Lung (tissue), 11 donors: ENCODE measurements at regions not wholly inside any gene's neighbourhood (a gene's known extent, or its start where the extent isn't known, plus 50 kb on each side); places are given as distances from the start of the nearest gene placed in this dataset.

Experiments
- ATAC-seq: fragments of 200-7000 bp; cut with Tn5 transposase; one replicate; pipeline ENCODE4 v1.9.1; 2020; ENCODE audit warnings: moderate number of reproducible peaks; ENCODE audit not compliant: insufficient read depth, low FRiP score
- DNase-seq, 3 donors: peaks; one replicate each; pipeline ENCODE4 v3.0.0-alpha.2; 2013 to 2017
- H3K27ac ChIP-seq, 2 donors: one replicate each; pipeline ENCODE4 v1.5.1; 2013; ENCODE audit warnings: mild to moderate bottlenecking in 2 of 2, moderate library complexity in 2 of 2, control low read depth in 1 of 2, inconsistent platforms in 1 of 2, low read depth in 1 of 2, low read length in 1 of 2
- H3K27me3 ChIP-seq, 3 donors: one replicate each; pipeline ENCODE4 v1.5.1; 2013; ENCODE audit warnings: low read length in 2 of 3; ENCODE audit not compliant: control insufficient read depth in 3 of 3, insufficient read depth in 3 of 3
- H3K36me3 ChIP-seq, 4 donors: one replicate each; pipeline ENCODE4 v1.5.1; 2013; ENCODE audit warnings: low read length in 4 of 4, mild to moderate bottlenecking in 1 of 4, moderate library complexity in 1 of 4; ENCODE audit not compliant: control insufficient read depth in 4 of 4, insufficient read depth in 4 of 4
- H3K4me1 ChIP-seq, 5 donors: one replicate each; pipeline ENCODE4 v1.5.1; 2013; ENCODE audit warnings: low read length in 5 of 5, mild to moderate bottlenecking in 2 of 5, moderate library complexity in 1 of 5; ENCODE audit not compliant: control insufficient read depth in 5 of 5, insufficient read depth in 5 of 5
- H3K4me3 ChIP-seq: one replicate; pipeline ENCODE4 v1.5.1; 2013; ENCODE audit warnings: mild to moderate bottlenecking, control low read depth, moderate library complexity
- H3K9ac ChIP-seq, 2 donors: one replicate each; pipeline ENCODE4 v1.5.1; 2013; ENCODE audit warnings: low read length in 2 of 2, control low read depth in 1 of 2; ENCODE audit not compliant: insufficient read depth in 1 of 2
- H3K9me3 ChIP-seq, 4 donors: one replicate each; pipeline ENCODE4 v1.5.1; 2013; ENCODE audit warnings: low read length in 3 of 4, mild to moderate bottlenecking in 1 of 4, moderate library complexity in 1 of 4; ENCODE audit not compliant: control insufficient read depth in 4 of 4, insufficient read depth in 3 of 4
- WGBS, 2 donors: extraction: QIAGEN DNeasy Blood & Tissue Kit; methylation state at CpG; one replicate each; pipeline ENCODE4 v1.1.7; 2013; 5-methylcytosine and 5-hydroxymethylcytosine counted together
- TF ChIP-seq, protein P1 (sequence below): IDR thresholded peaks from 2 replicates; pipeline ENCODE4 v1.5.1; 2012; ENCODE audit warnings: mild to moderate bottlenecking; ENCODE audit errors: control extremely low read depth, extremely low read depth
- donor health status: control.
- donor health status: control.
- donor health status: Bipolar disorder and iron deficiency.
- donor health status: healthy.
- donor health status: DM: yes; HTN: yes; CAD: no.

DNA sequence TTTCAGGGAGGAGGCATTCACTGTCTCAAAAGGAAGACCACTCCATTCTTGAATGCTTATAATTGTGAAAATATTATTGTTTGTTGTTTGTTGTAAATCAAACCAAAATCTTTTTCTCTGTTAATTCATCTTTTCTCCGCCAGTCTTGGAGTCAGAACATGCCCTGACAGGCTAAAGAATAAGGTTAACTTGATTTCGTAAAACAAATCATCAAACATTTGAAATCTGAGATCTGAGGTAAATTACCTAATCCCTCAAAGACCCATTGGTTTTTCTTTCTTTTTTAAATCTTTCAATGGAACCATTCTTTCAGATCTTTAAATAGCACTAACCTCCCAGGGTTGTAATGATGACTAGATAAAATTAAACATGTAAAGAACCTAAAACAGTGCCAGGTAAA, 430.1 kb upstream of the PTBP2 start:
- Histone ChIP-seq H3K4me3 (no peak overlapping the region), H3K4me1 (no peaks in the 10 kb centered on the region), H3K27ac (no peak overlapping the region), H3K9ac (no peak overlapping the region), H3K36me3 (no peaks in the 10 kb centered on the region), H3K9me3 (peaks cover 0 to 7% (median 3%) of the 10 kb centered on the region in 4 donors), H3K27me3 (no peaks in the 10 kb centered on the region)
- 79 to 81% methylated on average over 2 of the region's 2 CpGs for WGBS, 2 donors
- TF ChIP-seq, protein P1, sequence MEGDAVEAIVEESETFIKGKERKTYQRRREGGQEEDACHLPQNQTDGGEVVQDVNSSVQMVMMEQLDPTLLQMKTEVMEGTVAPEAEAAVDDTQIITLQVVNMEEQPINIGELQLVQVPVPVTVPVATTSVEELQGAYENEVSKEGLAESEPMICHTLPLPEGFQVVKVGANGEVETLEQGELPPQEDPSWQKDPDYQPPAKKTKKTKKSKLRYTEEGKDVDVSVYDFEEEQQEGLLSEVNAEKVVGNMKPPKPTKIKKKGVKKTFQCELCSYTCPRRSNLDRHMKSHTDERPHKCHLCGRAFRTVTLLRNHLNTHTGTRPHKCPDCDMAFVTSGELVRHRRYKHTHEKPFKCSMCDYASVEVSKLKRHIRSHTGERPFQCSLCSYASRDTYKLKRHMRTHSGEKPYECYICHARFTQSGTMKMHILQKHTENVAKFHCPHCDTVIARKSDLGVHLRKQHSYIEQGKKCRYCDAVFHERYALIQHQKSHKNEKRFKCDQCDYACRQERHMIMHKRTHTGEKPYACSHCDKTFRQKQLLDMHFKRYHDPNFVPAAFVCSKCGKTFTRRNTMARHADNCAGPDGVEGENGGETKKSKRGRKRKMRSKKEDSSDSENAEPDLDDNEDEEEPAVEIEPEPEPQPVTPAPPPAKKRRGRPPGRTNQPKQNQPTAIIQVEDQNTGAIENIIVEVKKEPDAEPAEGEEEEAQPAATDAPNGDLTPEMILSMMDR, result no peak
- DNase-seq, result no peak
- ATAC-seq, result no peak

DNA sequence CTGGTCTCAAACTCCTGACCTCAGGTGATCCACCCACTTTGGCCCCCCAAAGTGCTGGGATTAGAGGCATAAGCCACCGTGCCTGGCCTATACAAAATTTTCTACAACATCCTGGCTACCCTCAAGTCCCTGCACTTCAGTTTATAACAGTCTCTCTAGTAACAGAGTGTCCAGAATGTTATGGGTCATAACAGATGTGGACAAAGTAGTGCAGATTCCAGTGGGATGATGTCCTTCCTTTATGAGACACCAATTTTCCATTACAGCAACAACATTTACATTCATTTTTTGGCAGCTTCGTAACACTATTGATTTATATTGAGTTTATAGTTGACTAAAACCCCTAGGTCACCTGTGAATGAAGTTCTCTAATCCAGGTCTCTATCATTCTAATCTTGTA, 429.4 kb upstream of the PTBP2 start:
- TF ChIP-seq, protein P1, result no peak
- Histone ChIP-seq H3K4me1 (no peaks in the 10 kb centered on the region), H3K27me3 (no peaks in the 10 kb centered on the region), H3K9ac (no peak overlapping the region), H3K27ac (no peak overlapping the region), H3K9me3 (peaks cover 0 to 7% (median 3%) of the 10 kb centered on the region in 4 donors), H3K36me3 (no peaks in the 10 kb centered on the region), H3K4me3 (no peak overlapping the region)
- DNase-seq (no peak), ATAC-seq (no peak)
- 83 to 88% methylated on average over 2 of the region's 2 CpGs for WGBS, 2 donors

DNA sequence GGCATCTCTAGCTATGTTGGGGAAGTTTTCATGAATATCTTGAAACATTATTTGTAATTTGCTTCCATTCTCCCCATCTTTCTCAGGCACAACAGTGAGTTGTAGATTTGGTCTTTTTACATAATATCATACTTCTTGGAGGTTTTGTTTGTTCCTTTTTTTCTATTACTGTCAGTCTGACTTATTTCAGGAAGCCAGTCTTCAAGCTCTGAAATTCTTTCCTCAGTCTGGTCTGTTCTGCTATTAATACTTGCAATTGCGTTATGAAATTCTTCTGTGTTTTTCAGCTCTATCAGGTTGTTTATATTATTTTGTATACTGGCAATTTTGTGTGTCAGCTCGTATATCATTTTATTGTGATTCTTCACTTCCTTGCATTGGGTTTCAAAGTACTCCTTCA, 424.6 kb upstream of the PTBP2 start:
- WGBS, 2 donors, result 51 to 75% methylated on average over 2 of the region's 2 CpGs
- ATAC-seq, result no peak

More for the DNA sequence above, 424.6 kb upstream of the PTBP2 start:
- Histone ChIP-seq H3K9ac (no peak overlapping the region), H3K27me3 (no peaks in the 10 kb centered on the region), H3K27ac (no peak overlapping the region), H3K36me3 (no peaks in the 10 kb centered on the region), H3K4me3 (no peak overlapping the region), H3K9me3 (peaks cover 0 to 3% (median 0%) of the 10 kb centered on the region in 4 donors), H3K4me1 (peaks cover 0 to 1% (median 0%) of the 10 kb centered on the region in 5 donors)
- no peak for DNase-seq
- TF ChIP-seq, protein P1, result no peak
